HG02610 (cell line): ENCODE measurements at regions not wholly inside any gene's neighbourhood (a gene's known extent, or its start where the extent isn't known, plus 50 kb on each side); places are given as distances from the start of the nearest gene placed in this dataset.

Experiments
- ATAC-seq: cut with Tn5 transposase; IDR thresholded peaks from one replicate; pipeline ENCODE4 v1.9.1; 2021; ENCODE audit warnings: mild to moderate bottlenecking, moderate library complexity; ENCODE audit not compliant: unreplicated experiment

DNA sequence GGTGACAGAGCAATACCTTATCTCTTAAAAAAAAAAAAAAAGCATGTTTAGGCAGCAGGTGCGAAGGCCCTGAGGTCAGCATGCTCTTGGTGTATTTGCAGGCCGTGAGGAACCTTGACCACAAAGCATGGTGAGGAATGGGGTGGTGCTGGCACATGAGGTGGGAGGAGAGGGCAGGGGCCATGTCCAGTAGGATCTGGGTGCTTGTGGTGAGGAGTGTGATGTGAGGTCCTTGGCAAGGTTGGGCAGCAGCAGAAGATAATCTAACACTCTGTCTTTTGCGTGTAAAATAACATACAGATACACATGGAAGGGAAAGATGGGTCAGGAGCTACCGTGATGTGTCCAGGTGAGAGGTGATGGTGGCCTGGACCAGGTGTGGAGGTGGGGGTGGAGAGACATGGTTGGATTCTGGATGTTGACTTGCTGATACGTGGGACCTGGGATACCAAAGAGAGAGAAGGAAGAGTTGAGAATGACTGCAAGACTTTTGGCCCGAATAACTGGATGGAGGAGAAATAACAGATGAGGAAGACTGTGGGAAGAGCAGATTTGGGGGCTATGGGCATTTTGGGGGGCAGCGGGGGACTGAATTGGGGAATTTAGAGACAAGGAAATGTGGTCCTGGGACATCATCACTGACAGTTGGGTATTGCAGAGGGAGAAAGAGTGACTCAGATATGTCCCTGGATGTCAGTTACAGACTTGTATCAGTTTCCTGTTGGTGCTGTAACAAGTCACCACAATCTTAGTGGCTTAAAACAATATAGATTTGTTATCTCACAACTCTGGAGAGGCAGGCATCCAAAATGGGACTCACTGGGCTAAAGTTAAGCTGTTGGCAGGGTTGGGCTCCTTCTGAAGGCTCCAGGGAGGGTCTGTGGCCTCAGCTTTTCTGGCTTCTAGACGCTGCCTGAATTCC lies 274.9 kb downstream of the HAPSTR1 start:
- ATAC-seq: no peak

DNA sequence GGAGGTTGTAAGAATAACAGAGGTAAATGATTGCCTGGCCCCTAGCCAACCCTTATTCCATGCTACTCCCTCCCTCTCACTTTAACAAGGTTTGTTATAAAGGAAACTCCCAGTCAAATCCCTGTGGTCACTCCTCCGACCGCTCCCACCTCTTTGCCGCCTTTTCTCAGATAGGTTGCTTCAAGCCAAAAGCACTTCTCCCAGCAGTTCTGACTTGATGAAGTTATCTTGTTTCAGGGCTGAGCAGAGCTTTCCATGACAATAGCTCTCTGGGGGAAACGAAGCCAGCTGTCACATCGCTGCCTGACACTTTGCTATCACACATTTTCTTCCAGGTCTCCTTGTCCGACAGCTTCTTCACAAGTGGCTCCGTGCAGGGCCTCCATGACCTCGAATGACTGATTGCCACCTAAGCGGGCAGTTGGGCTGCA lies 278.6 kb downstream of the HAPSTR1 start:
- no peak for ATAC-seq

DNA sequence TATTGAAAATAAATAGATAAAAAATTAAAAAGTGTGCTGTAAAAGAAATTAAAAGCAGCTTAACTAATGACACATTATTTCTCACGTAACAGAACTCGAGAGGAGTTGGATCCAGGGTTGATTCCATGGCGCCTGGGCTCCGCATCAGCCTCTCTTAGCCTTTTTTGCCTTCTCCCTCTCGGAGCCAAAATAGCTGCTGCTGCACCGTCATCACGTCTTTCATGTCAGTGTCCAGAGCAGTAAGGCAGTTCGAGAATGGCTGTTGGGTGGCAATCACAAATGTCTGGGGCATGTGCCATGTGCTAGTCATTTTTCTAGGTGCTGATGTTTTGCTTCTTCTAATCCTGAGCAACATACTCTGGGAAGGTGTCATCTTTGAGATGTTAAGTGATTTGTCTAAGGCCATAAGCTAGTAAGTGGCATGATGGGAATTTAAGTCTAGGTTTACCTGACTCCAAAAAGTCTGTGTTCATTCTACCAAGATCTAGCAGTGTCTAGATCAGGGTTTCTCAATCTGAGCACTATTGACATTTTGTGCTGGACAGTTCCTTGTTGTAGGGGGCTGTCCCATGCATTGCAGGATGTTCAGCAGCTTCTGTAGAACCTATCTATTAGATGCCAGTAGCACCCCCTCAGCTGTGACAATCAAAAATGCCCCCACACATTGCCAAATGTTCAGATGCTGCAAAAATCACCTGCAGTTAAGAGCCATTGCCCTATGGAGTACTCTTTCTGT lies 280.4 kb downstream of the HAPSTR1 start:
- no peak for ATAC-seq

DNA sequence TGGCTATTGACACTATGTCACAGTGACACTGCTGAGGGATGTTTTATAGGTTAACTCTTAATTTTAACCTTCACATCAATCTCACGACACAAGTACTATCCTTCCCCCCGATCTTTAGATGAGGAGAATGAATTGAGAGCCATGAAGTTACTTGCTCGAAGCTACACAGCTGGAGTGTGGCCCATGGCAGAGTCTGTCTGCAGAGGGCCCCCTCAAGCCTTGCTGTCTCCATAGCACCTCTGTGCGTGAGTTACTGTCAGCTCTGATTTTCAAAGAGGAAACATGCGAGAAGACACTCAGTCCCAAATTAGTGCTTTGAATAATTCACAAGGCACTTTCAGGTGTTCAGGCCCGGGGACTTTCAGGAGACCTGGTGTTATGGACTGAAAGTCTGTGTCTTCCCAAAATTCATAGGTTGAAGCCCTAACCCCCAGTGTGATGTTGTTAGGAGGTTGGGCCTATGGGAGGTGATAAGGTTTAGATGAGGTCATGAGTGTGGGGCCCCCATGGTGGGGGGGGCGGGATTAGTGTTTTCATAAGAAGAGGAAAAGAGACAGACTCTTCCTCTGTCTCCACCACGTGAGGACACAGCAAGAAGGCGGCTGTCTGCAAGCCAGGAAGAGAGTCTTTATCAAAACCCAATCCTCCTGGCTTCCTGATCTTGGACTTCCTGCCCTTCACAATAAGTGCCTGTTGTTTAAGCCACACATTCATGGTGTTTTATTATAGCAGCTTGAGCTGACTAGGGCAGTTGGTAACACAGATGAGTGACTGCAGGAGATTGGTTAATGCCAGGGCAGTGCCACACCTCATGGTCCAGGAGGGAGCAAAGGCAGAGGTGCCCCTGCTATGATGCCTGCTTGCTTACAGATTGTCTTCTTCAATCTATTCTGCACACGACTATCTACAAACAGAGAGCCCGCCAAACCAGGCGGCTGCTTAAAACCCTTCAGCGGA lies 281.8 kb downstream of the HAPSTR1 start:
- ATAC-seq: no peak

DNA sequence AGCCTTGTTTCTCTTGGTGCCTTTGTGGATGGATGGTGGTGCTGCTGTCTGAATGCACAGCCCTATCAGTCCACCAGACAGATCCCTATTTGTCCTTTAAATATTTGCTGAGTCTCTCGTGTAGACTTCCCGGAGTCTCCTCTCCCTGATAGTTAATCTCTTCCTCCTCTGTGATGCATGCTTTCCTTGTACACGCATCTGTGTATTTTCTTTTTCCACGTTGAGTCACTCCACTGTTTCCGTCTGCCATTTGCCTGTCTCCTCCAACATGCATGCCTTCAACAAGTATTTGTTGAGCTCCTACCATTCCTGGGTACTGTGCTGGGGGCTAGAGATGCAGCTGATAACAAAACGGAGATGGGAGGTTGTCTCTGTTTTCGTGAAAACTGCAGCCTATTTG lies 282.6 kb downstream of the HAPSTR1 start:
- no peak for ATAC-seq

DNA sequence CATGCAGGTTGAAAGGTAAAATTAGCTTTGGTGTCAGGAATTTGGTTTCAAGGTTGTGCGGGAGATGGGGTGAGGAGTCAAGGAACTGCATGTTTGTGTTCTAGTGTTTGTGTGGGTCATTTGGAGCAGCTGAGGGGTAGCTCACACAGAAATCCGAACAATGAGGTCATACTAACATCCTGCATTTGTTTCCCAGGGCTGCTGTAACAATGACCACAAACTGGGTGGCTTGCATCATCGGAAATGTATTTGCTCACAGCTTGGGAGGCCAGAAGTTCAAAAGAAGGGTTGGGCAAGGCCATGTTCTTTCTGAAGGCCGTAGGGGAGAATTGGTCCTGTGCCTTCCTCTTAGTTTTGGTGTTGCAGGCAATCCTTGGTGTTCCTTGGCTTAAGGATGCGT lies 287.4 kb downstream of the HAPSTR1 start:
- no peak for ATAC-seq

DNA sequence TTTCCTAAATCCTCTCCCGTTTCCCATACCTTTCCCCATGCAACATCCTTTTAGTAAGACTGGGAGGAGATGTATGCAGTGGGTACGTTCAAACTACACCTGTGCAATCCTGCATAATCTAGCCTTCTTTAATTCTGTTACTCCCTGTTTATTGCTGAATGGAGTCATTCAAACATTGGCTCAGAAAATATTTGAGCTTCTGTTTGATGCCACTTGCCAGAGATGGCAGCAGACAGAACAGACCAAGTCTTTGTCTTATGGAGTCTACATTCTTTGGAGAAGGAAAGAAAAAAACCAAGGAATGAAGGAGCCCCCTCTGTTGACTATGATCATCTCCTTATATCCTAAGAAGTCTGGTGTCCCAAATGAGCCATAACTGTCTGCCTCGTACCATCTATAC lies 288.8 kb downstream of the HAPSTR1 start:
- ATAC-seq: no peak

DNA sequence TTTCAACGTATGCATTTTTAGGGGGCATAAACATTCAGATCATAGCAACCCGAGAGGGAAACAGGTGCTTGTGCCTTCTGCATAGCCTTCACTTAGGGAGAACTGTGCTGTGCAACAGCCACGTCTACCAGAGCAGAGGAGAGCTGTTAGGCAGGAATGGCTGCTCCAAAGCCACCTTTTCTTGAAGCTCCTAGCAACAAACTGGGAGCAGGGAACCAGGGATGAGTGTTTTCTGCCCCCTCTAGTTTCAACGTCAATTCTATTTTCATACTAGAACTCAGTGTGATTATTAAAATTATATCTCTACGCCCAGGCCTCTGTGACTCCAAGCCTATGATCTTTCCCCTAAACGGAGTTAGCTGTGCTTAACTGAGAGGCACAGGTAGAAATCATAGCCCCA lies 290.0 kb downstream of the HAPSTR1 start:
- ATAC-seq: no peak

DNA sequence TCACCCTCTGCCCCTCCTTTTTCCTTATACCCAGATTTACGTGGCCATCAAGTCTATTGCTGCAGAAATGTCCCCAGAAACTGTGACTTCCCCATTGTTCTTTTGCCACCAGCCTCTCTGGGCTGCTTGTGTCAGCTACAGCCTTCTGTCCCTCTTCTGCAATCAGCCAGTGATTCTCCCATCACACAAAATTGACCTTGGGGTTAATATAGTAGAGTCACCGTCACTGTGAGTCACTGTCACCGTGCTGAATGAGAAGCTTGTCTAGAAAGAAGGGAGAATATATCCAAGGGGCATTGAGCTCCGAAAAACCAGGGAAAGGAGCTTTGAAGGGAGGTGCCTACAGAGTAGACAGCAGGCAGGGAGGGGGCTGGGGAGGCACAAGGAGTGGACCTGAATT lies 290.5 kb downstream of the HAPSTR1 start:
- ATAC-seq: no peak

DNA sequence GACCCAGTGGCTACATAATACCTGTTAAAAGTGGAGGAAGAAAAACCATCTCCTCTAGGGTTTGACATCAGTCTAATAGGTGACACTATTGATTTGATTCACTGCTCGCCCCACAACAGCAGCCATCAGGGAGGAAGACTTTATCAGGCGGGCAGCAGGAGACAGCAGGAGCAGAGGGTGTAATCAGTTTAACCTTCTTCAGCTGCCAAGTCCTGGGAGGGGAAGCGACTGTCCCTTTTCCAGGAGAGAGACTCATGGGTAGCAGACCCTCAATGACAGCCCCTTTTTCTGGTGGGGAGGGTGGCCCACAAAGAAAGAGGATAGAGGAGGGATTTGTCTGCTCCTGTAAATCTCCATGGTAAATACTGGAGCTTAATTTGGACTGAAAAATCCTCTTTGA lies 291.8 kb downstream of the HAPSTR1 start:
- no peak for ATAC-seq

DNA sequence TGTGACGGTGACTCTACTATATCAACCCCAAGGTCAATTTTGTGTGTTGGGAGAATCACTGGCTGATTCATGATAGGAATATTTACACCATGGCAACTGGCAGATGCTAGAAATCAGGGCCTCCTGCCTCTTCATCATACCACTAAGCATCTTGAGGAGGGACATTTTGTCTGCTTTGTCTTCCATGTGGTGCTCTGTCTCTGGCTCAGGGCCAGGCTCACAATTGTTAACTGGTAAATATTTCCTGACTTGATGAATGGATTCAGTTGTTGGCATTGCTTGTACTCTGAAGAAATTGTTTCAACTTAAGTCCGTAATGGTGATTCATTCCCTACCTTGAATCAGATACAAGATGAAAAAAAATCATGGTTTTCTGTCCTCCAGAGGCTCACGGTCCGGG lies 292.7 kb downstream of the HAPSTR1 start:
- no peak for ATAC-seq

DNA sequence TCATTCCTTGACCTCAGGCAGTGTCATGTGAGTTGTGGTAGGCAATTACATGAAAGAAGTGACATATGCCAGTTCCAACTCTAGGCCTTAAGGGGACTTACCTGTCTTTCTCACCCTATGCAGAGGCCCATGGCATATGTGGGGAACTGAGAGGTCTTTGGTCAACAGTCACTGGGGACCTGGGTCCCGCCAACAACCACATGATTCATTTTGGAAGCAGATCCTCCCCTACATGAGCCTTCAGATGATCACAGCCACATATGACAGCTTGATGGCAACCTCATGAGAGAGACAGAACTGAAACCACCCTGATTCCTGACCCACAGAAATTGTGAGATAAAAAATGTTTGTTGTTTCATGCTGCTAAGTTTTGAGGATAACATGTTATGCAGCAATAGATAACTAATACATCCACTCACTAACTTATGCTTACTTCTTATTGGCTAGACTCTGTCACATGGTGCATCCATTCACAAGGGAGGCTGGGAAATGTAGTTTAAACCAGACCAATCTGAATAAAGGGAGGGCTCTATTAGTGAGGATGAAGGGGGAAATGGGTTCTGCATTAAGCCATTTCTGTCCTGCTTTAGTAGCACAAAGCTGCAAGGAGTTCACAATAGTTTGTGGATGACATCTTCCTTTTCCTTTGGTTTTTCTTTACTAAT lies 298.2 kb downstream of the HAPSTR1 start:
- ATAC-seq: no peak

DNA sequence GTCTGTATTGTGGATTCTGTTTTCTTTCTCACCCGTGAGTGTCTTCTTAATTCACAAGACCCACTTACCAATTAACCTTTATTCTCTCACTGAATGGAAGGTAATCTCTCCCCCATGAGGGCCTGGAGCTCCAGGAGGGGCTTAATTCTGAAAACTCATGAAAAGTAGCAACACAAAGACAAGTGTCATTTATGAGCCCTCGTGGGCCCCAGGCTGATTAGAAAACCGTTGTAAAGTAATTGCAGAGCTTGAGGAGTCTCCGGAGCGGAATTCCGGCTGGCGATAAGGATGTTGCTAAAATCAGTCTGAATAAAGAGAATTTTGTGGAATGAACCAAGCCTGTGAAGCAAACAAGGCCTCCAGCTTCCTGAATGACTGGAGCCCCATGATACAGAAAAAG lies 301.5 kb downstream of the HAPSTR1 start:
- no peak for ATAC-seq

DNA sequence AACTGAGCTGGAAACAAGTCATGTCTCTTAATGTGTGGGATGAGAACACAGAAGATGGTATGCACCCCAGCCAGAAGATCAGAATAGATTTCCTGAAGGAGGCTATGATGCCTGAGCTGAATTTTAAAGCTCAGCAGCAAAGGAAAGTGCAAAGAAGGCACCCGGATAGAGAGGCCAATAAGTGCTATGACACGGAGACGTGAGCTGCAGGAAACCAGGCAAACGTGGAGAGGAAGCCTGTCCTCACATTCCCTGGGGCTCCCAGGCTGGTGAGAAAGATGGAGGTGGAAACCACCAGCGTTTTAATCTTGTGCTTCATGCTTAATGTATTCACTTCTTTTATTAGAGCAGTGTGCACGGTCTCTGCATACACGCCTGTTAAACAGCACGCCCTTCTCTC lies 302.1 kb downstream of the HAPSTR1 start:
- ATAC-seq: no peak

DNA sequence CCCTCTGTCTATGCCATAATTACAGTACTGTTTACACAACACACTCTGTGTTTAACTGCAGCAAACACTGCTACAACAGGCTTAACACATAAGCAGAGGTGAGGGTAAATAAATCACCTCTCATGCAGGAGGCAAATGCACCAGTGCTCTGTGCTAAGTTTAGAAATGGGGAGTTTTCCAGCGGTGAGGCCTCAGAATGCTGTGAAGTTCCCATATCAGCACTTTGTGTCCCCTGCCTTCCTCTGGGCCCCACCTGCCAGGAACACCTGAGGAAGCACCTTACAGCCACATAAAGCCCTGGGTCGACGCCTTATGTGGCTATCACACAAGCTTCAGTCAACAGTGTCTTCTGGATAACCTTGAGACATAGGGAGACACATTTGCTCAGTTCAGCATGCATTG lies 304.5 kb downstream of the HAPSTR1 start:
- no peak for ATAC-seq

DNA sequence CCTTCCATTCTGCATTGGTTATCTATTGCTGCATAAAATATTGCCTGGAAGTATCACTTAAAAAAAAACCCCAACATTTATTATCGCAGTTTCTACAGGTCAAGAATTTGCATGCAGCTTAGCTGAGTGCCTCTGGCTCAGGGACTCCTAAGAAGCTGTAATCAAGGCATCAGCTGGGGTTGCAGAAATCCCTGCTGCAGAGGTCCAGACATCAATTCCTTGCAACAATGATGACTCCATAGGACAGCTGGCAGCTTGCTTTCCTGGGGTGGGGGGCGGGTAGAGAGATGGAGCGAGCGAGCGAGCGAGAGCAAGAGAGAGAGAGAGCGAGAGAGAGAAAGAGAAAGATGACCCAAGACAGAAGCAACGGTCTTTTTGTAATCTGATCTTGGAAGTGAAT lies 308.1 kb downstream of the HAPSTR1 start:
- no peak for ATAC-seq

DNA sequence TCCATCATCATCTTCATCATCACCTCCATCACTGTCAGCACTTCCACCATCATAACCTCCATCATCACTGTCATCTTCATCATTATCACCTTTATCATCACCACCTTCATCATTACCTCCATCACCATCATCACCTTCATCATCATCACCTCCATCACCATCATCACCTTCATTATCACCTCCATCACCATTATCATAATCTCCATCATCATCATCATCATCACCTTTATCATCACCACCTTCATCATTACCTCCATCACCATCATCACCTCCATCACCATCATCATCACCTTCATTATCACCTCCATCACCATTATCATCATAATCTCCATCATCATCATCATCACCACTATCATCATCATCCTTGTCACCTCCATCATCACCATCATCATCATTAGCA lies 309.7 kb downstream of the HAPSTR1 start:
- no peak for ATAC-seq

DNA sequence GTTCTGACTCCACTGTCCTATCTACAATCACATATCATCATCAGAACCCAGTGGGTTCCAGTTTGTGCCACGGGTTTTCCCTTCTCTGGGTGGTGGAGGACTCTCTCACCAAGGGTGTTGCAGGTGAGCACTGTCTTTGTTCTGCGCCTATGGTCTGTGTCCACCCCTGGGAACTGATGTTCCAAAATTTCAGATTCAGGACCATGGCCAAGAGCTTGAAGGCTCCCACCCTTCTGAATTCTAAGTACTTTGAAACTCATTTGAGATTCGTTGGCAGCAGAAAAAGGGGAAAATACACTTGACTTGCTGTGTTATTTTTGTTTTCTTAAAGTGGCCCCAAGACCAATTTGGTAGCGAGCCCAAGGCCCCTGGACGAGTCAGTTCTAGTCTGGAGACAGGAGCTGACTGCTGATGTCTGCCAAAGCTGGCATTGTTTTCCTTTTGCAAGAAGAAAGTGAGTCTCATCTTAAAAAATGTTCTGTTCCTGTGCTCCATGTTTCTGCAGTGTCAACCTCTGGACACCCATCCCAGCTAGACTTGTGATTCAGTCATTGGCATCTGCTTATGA lies 310.9 kb downstream of the HAPSTR1 start:
- no peak for ATAC-seq

DNA sequence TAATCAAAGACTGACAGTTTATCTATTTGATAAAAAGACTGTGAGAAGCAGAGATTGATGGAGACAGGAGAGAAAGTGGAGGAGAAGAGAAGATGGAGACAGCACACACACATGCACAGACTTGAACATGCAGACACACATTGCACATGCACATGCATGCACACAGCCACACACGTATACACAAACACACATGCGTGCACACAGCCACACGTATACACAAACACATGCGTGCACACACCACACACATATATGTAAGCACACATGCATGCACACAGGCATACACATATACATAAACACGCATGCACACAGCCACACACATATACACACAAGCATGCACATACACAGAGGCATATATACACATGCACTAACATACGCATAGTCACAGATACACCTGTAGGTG lies 313.4 kb downstream of the HAPSTR1 start:
- ATAC-seq: no peak

DNA sequence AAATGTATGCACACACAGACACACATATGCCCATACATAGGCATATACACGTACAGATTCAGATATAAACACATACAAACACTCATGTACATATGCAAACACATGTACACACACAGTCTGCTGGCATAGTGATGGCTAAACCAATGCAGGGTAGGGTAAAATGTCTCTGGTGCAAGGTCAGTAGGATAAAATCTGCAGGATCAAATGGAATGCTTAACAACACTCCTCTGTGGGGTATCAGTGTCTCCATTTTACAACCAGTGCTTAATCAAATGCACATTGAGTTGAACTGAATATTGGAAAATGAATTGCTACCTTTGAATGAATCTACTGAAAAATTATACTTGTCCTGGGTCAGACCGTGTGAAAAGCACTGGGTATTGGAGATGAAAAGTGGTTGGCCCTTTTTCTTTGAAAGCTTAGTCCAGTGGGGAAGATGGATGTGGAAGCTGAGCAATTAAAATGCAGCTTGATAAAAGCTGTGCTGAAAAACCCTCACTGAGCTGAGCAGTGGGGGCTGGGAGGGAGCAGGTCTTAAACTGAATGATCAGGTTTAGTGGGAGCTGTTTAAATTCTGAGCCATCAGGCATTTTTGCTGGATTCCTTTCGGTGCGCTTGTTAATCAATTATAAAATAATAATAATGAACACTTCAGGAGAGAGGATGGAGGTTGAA lies 314.7 kb downstream of the HAPSTR1 start:
- ATAC-seq: no peak
